ENCODE measurements at regions not wholly inside any gene's neighbourhood (a gene's known extent, or its start where the extent isn't known, plus 50 kb on each side); places are given as distances from the start of the nearest gene placed in this dataset.
A peak's percentile ranks its signal among the peaks of the same experiment; 100 is the strongest.
"Not testable (repeated sequence)": the region's sequence is repeated elsewhere in the genome, so short reads cannot be mapped to it uniquely, and the experiment has no call there.

DNA sequence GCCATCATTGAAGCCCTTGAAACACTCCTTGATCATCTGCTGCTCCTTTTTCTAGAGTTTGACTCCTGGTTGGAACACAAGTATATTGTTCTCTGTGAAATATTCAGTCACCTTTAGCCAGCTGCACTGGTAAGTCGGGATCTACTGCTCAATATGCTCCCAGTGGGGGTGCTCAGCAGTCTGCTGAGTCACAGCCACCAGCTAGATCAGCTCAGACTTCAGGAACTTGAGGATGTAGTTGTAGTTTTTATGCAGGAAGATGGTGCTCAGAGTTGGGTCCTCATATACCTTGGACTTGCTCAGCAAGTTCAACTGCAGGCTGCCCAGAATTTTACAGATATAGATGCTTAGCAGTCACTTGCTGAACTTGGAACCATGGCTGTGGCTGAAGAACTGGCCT is 202.5 kb upstream of the RPL34 start:
- peaks cover 5 to 31% of the 10 kb centered on the region in 2 donors for H3K27me3 Mint-ChIP-seq (ENCODE audit: low read depth in 2 of 2)
- Histone ChIP-seq H3K27ac (ENCODE audit: low read length) (no peak overlapping the region), H3K9me3 (ENCODE audit: control insufficient read depth, insufficient read depth, low read length) (no peaks in the 10 kb centered on the region), H3K36me3 (ENCODE audit: control insufficient read depth, insufficient read depth, low read length) (no peaks in the 10 kb centered on the region), H3K4me1 (ENCODE audit: control insufficient read depth, insufficient read depth, low read length) (no peaks in the 10 kb centered on the region), H3K27me3 (ENCODE audit: control insufficient read depth, insufficient read depth, low read length) (no peaks in the 10 kb centered on the region), H3K4me3 (ENCODE audit: low read length) (no peak overlapping the region)
- no peak overlapping the region for H3K27ac Mint-ChIP-seq
- ATAC-seq (no peak), DNase-seq (no peak)
- no peaks in the 10 kb centered on the region for H3K36me3 Mint-ChIP-seq
- H3K4me1 Mint-ChIP-seq, result no peaks in the 10 kb centered on the region
- H3K9me3 Mint-ChIP-seq, result no peaks in the 10 kb centered on the region
- 69% methylated on average over 1 of the region's 1 CpG for WGBS (ENCODE audit: insufficient coverage)
- no peak overlapping the region for H3K4me3 Mint-ChIP-seq
- TF ChIP-seq, protein P1, sequence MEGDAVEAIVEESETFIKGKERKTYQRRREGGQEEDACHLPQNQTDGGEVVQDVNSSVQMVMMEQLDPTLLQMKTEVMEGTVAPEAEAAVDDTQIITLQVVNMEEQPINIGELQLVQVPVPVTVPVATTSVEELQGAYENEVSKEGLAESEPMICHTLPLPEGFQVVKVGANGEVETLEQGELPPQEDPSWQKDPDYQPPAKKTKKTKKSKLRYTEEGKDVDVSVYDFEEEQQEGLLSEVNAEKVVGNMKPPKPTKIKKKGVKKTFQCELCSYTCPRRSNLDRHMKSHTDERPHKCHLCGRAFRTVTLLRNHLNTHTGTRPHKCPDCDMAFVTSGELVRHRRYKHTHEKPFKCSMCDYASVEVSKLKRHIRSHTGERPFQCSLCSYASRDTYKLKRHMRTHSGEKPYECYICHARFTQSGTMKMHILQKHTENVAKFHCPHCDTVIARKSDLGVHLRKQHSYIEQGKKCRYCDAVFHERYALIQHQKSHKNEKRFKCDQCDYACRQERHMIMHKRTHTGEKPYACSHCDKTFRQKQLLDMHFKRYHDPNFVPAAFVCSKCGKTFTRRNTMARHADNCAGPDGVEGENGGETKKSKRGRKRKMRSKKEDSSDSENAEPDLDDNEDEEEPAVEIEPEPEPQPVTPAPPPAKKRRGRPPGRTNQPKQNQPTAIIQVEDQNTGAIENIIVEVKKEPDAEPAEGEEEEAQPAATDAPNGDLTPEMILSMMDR (IDR thresholded peaks at IDR 0.05), result no peak
- intact Hi-C loops (cut with micrococcal nuclease), result no loop called here

- no peaks in the 10 kb centered on the region for H3K9me3 ChIP-seq (ENCODE audit: control insufficient read depth, insufficient read depth, low read length)
- no peaks in the 10 kb centered on the region for H3K27me3 ChIP-seq (ENCODE audit: control insufficient read depth, insufficient read depth, low read length)
- no peak overlapping the region for H3K4me3 ChIP-seq (ENCODE audit: low read length)
- Mint-ChIP-seq H3K4me1 (no peaks in the 10 kb centered on the region), H3K27me3 (ENCODE audit: low read depth in 2 of 2) (peaks cover 3 to 28% of the 10 kb centered on the region in 2 donors), H3K27ac (no peak overlapping the region), H3K36me3 (no peaks in the 10 kb centered on the region), H3K4me3 (no peak overlapping the region), H3K9me3 (no peaks in the 10 kb centered on the region)
- TF ChIP-seq, protein P1 (IDR thresholded peaks at IDR 0.05), result no peak
- intact Hi-C loops (cut with micrococcal nuclease), result no loop called here
- no peaks in the 10 kb centered on the region for H3K36me3 ChIP-seq (ENCODE audit: control insufficient read depth, insufficient read depth, low read length)
- no peak overlapping the region for H3K27ac ChIP-seq (ENCODE audit: low read length)
- no peak for DNase-seq
- WGBS (ENCODE audit: insufficient coverage), result 93% methylated on average over 3 of the region's 3 CpGs
- H3K4me1 ChIP-seq (ENCODE audit: control insufficient read depth, insufficient read depth, low read length), result no peaks in the 10 kb centered on the region
- ATAC-seq, result no peak
Measured at GRCh38 chr4:108416831-108417230, 203.5 kb upstream of the RPL34 start.

GRCh38 chr4:108415389-108415788 is 205.0 kb upstream of the RPL34 start:
- H3K27ac ChIP-seq (ENCODE audit: low read length), result no peak overlapping the region
- intact Hi-C loops (cut with micrococcal nuclease), result no loop called here
- H3K9me3 Mint-ChIP-seq, result no peaks in the 10 kb centered on the region
- no peaks in the 10 kb centered on the region for H3K9me3 ChIP-seq (ENCODE audit: control insufficient read depth, insufficient read depth, low read length)
- no peaks in the 10 kb centered on the region for H3K27me3 ChIP-seq (ENCODE audit: control insufficient read depth, insufficient read depth, low read length)
- peaks cover 3 to 13% of the 10 kb centered on the region in 2 donors for H3K27me3 Mint-ChIP-seq (ENCODE audit: low read depth in 2 of 2)
- H3K4me3 Mint-ChIP-seq, result no peak overlapping the region
- no peaks in the 10 kb centered on the region for H3K36me3 ChIP-seq (ENCODE audit: control insufficient read depth, insufficient read depth, low read length)
- no peak overlapping the region for H3K27ac Mint-ChIP-seq
- H3K4me3 ChIP-seq (ENCODE audit: low read length), result no peak overlapping the region
- DNase-seq (no peak), ATAC-seq (no peak)
- no peaks in the 10 kb centered on the region for H3K36me3 Mint-ChIP-seq
- no peaks in the 10 kb centered on the region for H3K4me1 Mint-ChIP-seq
- H3K4me1 ChIP-seq (ENCODE audit: control insufficient read depth, insufficient read depth, low read length), result no peaks in the 10 kb centered on the region
- WGBS (ENCODE audit: insufficient coverage), result 97% methylated on average over 7 of the region's 7 CpGs
- TF ChIP-seq, protein P1 (IDR thresholded peaks at IDR 0.05), result no peak

DNA sequence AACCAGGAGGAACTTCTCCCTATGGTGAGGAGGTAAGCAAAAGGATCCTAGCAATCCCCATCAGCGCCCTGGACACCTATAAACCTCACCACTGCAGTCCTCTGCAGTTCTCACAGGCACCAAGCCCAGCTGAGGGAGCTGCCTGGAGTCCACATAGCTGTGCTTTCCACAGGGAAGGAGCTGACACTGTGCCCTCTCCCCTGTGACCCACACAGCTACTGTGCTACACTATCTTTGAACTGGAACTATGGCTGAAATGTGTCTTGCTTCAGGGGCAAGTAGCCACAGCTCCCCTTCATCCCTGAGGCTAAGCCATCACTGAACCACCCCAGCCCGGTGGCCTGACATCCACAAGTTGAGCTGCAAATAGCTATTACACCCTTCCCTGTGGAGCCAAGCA is 208.5 kb upstream of the RPL34 start:
- intact Hi-C loops (cut with micrococcal nuclease), result no loop called here
- Mint-ChIP-seq H3K4me1 (no peaks in the 10 kb centered on the region), H3K36me3 (no peaks in the 10 kb centered on the region), H3K9me3 (no peaks in the 10 kb centered on the region), H3K4me3 (no peak overlapping the region), H3K27me3 (ENCODE audit: low read depth in 2 of 2) (no peaks in the 10 kb centered on the region), H3K27ac (no peak overlapping the region)
- DNase-seq, result no peak
- Histone ChIP-seq H3K4me3 (ENCODE audit: low read length) (no peak overlapping the region), H3K27ac (ENCODE audit: low read length) (no peak overlapping the region), H3K9me3 (ENCODE audit: control insufficient read depth, insufficient read depth, low read length) (no peaks in the 10 kb centered on the region), H3K36me3 (ENCODE audit: control insufficient read depth, insufficient read depth, low read length) (no peaks in the 10 kb centered on the region), H3K27me3 (ENCODE audit: control insufficient read depth, insufficient read depth, low read length) (no peaks in the 10 kb centered on the region), H3K4me1 (ENCODE audit: control insufficient read depth, insufficient read depth, low read length) (no peaks in the 10 kb centered on the region)
- WGBS (ENCODE audit: insufficient coverage), result 74% methylated on average over 2 of the region's 2 CpGs
- peak in 1 of 3 donors; percentile 17 for ATAC-seq
- TF ChIP-seq, protein P1 (IDR thresholded peaks at IDR 0.05), result no peak

GRCh38 chr4:108409691-108410090 is 210.7 kb upstream of the RPL34 start:
- H3K36me3 ChIP-seq (ENCODE audit: control insufficient read depth, insufficient read depth, low read length); H3K4me3 ChIP-seq (ENCODE audit: low read length); H3K27me3 ChIP-seq (ENCODE audit: control insufficient read depth, insufficient read depth, low read length); H3K4me1 Mint-ChIP-seq; ATAC-seq; H3K27me3 Mint-ChIP-seq (ENCODE audit: low read depth in 2 of 2); intact Hi-C loops (cut with micrococcal nuclease); H3K9me3 Mint-ChIP-seq; H3K27ac ChIP-seq (ENCODE audit: low read length); H3K4me3 Mint-ChIP-seq; H3K9me3 ChIP-seq (ENCODE audit: control insufficient read depth, insufficient read depth, low read length); H3K27ac Mint-ChIP-seq; H3K36me3 Mint-ChIP-seq; H3K4me1 ChIP-seq (ENCODE audit: control insufficient read depth, insufficient read depth, low read length); DNase-seq: not testable (repeated sequence)
- WGBS (ENCODE audit: insufficient coverage), result 94% methylated on average over 10 of the region's 36 CpGs
